ENCODE measurements at regions not wholly inside any gene's neighbourhood (a gene's known extent, or its start where the extent isn't known, plus 50 kb on each side); places are given as distances from the start of the nearest gene placed in this dataset.

DNA sequence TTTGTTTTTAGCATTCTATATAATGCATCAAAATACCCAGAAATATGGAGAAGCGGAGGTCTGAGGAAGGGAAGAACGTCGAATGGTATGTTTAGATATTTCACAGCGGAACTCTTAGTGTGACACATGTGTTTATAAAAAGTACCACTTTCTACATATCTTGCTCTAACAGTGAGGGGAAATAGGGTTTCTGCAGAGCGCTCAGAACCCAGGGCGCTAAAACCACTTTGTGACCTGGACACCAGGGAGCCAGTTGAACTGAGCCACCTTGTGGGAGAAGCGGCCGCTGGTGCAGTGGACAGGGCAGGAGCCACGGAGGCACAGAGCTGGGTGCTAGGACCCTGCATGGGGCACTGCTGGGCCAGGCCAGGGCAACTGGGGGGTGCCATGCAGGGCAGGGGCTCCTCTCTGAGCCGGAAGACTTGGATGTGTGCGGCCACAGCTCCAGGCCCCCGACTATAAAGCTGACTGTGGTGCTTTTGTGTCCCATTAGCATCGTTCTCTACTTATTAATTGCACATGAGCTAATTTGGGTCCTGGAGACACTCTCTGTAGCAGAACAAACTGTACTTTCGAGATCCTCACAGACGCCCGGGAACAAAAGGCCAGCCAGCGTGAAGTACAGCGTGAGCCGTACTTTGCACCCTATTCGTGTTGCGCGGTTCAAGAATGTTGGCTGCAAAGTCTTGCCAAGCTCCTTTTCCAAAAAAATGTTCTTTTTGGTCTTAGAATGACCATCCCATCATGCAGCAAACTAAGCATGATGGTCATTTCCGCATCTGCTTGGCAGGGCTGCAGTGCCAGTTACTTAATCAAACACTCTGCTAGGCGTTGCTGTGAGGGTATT, 151.9 kb upstream of the ALKAL2 start:
- TF ChIP-seq, protein P1, sequence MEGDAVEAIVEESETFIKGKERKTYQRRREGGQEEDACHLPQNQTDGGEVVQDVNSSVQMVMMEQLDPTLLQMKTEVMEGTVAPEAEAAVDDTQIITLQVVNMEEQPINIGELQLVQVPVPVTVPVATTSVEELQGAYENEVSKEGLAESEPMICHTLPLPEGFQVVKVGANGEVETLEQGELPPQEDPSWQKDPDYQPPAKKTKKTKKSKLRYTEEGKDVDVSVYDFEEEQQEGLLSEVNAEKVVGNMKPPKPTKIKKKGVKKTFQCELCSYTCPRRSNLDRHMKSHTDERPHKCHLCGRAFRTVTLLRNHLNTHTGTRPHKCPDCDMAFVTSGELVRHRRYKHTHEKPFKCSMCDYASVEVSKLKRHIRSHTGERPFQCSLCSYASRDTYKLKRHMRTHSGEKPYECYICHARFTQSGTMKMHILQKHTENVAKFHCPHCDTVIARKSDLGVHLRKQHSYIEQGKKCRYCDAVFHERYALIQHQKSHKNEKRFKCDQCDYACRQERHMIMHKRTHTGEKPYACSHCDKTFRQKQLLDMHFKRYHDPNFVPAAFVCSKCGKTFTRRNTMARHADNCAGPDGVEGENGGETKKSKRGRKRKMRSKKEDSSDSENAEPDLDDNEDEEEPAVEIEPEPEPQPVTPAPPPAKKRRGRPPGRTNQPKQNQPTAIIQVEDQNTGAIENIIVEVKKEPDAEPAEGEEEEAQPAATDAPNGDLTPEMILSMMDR (IDR thresholded peaks at IDR 0.05) = no peak
- no peak for TF ChIP-seq POLR2A (IDR thresholded peaks at IDR 0.05)
